CD4-positive, alpha-beta T cell treated with Interleukin-15 for 4 hours (primary cell): ENCODE measurements at regions not wholly inside any gene's neighbourhood (a gene's known extent, or its start where the extent isn't known, plus 50 kb on each side); places are given as distances from the start of the nearest gene placed in this dataset.
"Not testable (repeated sequence)": the region's sequence is repeated elsewhere in the genome, so short reads cannot be mapped to it uniquely, and the experiment has no call there.

Source experiments
- DNase-seq: peaks from one replicate; pipeline ENCODE4 v3.0.0-alpha.2; 2020; ENCODE audit warnings: low spot score

DNA sequence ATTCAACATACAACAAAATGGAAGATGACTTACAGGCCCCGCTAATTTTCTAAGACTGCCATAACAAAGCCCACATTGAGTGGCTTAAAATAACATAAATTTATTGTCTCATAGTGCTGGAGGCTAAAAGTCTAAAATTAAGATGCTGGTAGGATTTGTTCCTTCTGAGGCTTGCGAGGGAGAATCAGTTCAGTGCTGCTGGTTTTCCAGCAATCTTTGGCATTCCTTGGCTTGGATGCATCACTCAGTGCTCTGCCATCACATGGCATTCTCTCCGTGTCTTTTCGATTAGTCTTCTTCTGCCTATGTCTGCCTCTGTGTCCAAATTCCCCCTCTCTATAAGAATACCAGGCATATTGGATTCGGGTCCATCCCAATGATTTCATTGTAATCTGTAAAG lies 959.3 kb upstream of the TMEFF2 start:
- no peak for DNase-seq

DNA sequence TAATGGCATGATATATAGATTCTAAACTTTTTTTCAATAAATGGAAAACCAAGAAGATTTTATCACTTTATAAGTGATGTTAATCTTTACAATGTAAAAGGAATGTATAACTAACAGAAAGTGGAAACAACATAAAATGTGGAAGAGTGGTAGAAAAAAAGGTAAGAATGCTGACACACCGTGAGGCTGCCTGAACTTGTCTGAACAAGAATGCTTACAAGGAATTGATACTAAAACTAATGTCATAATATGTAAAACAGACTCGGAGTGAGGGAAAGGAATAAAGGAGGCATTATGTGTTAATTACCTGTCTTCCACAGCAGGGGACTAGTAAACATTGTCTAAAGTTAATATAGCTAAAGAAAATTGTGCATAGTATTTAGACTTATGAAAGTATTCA lies 958.8 kb upstream of the TMEFF2 start:
- DNase-seq, result no peak

DNA sequence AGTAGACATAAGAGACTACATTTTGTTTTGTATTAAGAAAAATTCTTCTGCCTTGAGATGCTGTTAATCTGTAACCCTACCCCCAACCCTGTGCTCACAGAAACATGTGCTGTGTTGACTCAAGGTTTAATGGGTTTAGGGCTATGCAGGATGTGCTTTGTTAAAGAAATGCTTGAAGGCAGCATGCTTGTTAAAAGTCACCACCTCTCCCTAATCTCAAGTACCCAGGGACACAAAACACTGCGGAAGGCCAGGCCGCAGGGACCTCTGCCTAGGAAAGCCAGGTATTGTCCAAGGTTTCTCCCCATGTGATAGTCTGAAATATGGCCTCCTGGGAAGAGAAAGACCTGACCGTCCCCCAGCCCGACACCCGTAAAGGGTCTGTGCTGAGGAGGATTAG lies 947.7 kb upstream of the TMEFF2 start:
- not testable (repeated sequence) for DNase-seq

DNA sequence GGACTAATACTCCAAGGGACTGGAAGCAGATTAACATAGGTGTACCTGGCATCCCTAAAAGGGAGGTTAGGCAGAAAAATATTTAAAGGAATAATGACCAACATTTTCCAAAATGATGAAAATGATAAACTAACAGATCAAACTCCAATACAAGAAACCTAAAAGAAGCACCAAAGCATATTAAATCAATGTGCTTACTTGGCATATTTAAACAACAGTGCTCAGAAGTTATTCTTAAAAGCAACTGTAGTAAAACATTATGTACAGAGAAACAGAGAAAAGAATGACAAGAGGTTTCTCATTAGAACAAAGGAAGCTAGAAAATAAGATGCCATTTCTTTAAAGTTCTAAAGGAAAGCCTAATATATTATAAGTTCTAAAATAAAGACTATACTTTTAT lies 947.3 kb upstream of the TMEFF2 start:
- DNase-seq, result no peak

DNA sequence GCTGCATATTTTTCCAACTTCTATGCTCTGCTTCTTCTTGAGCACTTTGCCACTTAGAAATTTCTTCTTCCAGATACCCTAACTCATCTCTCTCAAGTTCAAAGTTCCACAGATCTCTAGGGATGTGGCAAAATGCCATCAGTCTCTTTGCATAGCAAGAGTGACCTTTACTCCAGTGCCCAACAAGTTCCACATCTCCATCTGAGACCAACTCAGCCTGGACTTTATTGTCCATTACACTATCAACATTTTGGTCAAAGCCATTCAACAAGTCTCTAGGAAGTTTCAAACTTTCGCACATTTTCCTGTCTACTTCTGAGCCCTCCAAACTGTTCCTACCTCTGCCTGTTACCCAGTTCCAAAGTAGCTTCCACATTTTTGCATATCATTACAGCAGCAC lies 946.2 kb upstream of the TMEFF2 start:
- DNase-seq, result not testable (repeated sequence)

DNA sequence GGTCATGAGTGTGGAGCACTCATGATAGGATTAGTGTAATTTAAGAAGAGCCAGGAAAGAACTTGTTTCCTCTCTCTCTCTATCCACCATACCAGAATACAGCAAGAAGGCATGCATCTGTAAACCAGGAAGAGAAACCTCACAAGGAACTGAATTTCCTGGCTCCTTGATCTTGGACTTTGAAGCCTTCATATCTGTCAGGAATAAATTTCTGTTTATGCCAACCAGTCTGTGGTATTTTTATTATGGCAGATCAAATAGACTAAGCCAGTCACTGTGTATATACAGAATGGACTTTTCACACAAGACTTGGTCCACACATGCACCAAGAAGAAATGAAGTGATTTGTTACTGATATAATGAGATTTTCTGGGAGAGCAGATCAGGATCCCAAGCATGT lies 930.1 kb upstream of the TMEFF2 start:
- DNase-seq, result no peak

DNA sequence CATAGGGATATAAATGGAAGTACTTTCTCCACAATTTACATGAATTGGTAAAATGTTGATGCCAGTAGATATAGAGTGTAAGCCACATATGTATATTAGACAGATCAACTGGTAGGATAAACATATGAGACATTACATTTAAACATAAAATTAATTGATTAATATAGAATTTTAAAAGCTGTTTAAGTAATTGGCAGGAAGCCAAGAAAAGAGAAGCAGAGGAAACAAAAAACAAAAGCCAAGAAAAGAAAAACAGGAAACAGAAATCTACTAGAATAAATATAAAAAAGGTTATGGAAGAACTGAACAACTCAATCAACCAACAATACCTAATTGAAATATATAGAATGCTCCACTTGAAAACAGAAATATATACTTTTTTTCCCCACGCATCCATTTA lies 920.1 kb upstream of the TMEFF2 start:
- DNase-seq, result no peak

DNA sequence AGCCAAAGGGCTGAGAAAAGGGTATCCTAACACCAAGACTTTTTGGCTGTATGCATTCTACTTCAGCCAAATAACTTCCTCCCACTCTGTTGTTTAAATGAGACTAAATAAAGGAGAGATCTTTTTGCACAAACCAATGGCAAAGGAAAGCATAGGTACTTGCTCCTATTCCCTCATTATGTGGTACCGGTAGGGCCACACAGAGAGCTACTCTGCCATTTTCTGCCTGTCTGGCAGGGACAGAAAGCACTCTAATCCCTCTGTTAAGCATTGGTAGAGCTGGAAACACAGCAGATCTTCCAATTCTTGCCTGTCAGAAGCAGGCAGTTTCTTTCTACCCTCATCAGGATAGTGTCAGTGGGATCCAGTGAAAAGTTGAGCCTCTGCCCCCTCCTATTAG lies 918.3 kb upstream of the TMEFF2 start:
- no peak for DNase-seq

DNA sequence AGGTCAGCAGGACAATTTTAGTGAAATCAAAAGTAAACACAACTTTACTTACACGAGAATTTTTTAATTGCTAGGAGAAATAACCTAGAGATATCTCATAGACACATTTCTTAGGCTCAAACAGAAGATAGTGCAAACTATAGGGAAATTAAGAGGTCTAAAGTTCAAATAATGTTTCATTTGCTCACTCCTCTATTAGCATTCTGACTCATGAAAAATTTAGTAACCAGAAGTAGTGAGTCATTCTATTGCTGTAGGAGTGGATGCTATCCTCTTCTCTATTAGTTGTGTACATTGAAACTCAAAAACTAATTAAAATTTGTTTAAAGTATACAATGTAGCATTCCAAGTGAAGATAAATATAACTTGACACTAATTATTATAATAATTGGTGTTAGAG lies 908.3 kb upstream of the TMEFF2 start:
- no peak for DNase-seq

DNA sequence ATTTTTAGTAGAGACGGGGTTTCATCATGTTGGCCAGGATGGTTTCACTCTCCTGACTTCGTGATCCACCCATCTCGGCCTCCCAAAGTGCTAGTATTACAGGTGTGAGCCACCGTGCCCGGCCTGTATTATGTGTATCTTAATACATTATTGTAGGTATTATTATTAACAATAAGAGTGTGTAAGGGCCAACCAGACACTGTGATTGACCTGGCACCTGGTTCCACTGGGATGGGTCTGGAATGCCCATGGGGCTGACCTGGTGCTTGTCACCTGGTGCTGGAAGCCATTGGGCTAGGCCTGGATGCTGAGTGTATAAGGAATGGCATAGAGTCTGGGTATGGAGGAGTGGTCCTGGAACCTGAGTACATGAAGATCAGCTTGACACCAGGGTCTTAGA lies 906.9 kb upstream of the TMEFF2 start:
- no peak for DNase-seq

DNA sequence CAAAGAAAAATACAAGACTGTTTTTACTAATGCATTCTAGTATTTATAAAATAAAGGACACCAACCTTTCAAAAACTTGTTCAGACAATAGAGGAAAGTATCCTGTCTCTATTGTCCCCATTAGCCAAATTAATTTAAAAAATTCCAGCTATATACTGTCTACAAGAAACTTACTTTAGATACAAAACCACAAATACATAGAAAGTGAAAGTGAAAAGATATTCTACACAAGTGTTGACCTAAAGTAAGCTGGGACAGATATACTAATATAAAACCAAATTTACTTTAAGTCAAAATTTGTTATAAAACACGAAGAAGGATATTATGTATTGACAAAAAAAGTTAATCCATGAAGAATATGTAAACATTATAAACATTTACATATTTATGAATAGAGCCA lies 893.3 kb upstream of the TMEFF2 start:
- no peak for DNase-seq

DNA sequence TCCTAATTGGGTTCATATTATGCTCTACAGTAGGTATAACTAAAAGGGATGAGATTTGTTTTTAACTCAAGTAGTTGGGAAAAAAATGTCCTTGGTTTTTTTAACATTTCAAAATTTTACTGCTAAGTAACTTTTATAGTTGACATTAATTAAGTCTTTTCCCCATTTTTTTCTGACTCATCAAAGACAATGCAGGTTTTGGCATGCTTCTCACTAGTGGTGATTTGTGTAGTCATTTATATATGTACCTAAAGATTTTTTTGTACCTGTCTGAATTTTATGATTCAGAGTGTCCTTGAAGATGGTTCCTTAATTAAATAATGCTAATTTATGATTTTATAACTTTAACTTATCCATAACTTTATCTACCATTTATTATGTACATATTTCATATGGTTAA lies 882.3 kb upstream of the TMEFF2 start:
- DNase-seq, result no peak

DNA sequence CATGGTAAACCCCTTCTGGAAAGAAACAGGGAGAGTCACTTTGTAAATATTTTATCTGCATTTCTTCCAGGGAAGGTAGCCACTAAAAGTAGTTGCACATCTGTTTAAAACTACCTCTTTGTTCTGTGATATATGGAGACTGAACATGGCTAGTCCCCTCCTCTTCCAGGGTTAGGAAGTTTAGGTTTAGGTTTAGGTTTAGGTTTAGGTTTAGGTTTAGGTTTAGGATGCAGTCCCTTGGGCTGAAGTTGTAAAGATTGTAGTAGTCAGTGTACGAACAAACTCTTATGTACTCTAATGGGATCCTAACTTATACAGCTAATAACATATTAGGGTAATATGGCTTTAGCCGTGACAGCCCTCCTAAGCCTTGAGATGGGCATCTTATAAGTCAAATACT lies 880.2 kb upstream of the TMEFF2 start:
- no peak for DNase-seq

DNA sequence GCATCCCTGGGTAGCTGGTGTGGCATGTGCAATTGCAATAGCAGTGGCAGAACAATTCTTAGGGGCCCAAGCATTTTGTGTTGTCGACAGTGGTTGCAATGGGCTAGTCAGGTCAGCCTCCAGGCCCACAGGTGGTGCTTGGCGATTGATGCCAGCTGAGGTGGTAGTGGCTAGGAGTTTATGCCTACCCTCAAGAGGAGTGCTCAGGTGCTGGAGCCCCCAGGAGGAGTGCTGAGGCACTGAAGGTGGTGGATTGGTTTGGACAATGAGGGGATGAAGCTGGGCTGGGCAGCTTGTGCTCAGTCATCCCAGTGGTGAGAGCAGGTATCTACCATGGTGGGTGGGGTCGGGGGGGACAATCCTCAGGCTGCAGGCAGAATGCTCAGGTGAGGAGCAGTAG lies 877.9 kb upstream of the TMEFF2 start:
- DNase-seq, result no peak

DNA sequence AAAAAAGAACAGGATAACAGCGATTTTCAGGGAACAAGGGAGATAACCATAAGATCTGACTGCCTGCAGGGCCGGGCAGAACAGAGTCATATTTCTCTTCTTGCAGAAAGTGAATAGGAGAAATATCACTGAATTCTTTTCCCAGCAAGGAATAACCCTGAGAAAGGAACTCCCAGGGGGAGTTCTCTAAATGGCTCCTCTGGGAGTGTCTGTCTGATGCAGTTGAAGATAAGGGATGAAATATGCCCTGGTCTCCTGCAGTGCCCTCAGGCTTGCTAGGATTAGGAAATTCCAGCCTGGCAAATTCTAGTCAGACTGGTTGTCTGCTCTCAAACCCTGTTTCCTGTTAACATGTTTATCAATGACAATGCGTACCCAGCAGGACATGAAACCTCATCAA lies 830.8 kb upstream of the TMEFF2 start:
- DNase-seq, result not testable (repeated sequence)

DNA sequence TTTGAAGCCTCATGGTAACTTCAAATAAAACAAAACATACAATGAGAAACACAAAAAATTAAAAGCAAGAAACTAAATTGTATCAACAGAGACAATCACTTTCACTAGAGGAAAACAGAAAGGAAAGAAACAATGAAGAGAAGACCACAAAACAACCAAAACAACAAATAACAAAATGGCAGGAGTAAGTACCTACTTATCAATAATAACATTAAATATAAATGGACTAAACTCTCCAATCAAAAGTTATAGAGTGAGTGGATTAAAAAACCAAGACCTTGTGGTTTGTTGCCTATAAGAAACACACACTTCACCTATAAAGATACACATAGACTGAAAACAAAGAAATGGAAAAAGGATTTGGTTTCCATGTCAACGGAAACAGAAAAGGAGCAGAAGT lies 830.1 kb upstream of the TMEFF2 start:
- DNase-seq, result no peak

DNA sequence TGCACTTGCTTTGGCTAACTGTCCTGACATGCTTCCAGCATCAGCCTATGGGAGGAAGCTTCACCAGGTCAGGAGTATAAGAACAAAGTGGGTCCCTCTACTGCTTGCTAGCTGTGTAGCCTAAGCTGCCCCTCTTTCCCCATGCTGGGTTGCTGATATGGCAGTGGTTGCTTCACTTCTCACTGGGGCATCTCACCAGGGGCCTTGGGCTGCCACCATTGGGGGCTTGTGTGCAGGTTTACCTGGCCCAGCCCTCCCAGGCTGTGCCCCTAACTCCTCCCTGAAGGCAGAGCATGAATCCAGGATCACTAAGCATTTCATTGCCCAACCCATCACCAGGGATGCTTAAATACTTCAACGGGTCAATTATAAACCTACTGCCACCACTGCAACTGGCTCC lies 817.1 kb upstream of the TMEFF2 start:
- DNase-seq, result no peak

DNA sequence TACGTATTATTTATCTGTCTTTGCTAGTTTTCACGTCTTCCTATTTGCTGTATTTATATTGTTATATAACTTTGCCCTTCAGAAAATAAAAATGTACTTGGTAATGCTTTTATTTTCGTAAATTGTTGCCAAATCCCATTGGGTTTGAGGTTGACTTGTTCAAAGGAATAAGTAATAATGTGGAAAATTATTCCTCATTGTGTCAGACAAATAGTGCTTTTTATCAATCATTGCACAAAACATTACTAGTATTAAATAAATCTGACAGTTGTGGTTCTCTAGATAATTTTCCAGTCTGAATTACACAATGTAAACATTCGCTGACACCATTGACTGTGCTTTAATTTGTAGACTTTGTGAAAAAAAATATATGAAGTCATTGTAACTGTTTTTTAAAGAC lies 798.3 kb upstream of the TMEFF2 start:
- no peak for DNase-seq

DNA sequence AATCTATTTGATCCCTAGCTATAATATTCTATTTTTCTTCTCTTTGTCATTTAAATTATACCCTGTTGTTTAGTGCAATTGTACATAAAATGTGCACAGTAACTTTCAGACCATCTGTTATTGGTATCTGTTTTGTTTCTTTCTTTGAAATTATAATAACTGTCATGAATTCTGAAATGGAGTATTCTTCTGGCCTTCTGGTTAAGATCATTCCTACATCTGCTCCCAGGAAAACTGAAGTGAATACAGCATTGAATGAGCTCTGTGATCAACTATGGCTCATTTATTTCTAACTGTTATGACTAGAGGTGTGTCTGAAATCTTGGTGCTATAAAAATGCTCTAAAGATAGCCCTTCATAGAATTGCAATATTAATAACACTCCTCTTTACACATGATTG lies 788.4 kb upstream of the TMEFF2 start:
- DNase-seq, result no peak

DNA sequence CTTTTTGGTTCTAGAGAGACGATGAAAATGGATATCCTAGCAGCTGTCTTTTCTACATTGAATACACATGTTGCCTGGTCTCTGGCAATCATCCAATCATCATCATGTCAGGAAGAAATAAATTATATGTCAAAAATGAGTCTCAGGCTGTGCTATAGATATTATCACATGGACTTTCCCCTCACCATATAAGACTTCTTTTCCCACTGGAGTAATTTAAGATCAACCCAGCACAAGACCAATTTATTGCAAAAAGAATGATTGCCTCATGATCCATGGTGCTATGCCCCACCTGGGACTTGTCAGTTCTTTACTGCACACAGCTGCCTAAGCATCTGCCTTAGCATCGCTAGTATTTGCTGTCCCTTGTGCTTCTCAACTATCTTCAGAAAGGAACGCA lies 783.7 kb upstream of the TMEFF2 start:
- DNase-seq, result no peak

DNA sequence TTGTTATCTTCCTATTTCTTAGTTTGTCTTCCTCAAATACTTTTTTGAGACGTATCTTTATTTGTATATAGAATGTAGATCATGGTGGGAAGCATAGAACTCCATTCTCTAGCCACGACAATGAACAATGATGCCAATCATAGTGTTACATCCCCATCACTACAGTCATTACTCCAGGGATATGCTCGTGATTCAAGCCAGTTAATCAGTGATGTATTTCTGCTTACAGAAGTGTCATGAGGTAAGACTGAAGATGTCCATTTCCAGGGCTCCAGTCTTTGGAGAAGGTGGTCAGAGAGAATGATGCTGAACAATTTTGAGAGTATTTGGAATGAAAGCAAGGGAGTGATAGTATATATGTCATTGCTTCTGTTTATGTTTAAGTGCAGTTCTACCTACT lies 777.2 kb upstream of the TMEFF2 start:
- DNase-seq, result no peak

DNA sequence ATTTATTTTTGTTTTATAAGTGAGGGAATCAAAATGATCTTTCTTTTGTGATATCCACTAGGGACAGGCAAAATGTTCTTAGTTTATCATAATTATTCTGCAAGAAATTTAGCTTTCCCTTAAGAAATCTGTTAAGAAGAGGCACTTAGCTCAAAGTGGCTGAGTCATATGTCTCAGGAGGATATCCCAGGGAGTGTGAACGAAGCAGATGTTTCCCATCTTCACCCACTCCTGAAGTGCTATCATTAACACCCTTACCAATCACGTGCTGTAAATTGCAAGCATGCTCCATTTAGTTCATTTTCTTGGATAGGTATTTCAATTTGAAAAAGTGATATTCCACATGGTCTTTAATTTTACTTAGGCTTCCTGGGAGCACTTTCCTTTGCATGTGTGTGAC lies 774.3 kb upstream of the TMEFF2 start:
- DNase-seq, result no peak

DNA sequence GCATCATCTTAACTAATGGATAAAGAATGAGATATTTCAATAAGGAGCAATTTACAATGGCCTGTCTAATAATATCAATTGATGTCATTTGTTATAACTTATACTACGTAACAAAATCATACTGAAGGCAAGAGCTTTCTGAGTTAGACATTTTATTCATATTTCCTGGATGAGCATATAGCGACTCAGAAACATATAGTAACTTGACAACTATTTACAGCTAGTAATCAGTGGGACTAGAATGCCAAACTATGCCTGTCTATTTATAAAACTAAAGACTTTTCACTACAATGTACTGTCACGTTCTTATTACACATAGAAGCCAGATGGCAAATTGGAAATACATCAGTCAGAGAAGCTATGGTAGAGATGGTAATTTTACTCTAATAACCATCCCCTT lies 766.2 kb upstream of the TMEFF2 start:
- DNase-seq, result no peak

DNA sequence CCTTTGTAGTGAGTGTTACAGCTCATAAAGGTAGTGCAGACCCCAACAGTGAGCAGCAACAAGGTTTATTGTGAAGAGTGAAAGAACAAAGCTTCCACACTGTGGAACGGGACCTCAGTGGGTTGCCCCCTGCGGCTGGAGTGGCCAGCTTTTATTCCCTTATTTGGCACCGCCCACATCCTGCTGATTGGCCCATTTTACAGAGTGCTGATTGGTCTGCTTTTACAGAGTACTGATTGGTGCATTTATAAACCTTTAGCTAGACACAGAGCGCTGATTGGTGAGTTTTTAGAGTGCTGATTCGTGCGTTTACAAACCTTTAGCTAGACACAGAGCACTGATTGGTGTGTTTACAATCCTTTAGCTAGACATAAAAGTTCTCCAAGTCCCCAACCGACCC lies 763.9 kb upstream of the TMEFF2 start:
- DNase-seq, result not testable (repeated sequence)

DNA sequence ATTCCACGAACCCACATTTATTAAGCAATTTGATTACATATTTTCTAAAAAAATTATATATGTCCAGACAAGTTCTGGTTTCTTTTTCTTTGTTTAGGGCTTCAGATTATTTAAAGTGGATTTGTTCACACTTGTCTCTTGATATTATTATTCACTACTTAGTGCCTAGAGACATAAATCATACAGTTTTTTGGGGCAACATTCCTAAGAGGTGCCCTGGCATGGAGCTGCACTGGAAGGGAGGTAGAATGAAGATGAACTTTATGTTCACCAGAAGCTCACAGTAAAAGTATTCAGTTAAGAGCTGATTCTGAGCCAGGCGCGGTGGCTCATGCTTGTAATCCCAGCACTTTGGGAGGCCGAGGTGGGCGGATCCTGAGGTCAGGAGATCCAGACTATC lies 762.7 kb upstream of the TMEFF2 start:
- DNase-seq, result no peak

DNA sequence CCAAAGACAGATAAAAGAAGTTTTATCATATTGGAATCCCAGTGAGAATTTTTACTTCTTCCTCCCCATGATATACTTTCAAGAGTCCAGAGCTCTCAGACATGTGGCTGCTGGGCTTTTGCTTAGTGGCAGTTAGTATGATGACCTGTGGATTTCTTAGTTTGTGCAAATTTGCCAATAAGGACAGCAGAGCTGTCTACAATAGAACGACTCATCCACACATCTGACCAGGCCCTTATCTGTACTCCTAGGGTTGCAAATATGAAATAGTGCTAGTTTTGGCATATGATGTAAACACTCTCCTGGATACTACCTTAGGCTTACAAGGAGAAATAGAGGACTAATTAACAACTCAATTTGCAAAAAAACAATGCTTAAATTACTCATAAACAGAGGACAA lies 758.4 kb upstream of the TMEFF2 start:
- no peak for DNase-seq
